ENCODE measurements at regions not wholly inside any gene's neighbourhood (a gene's known extent, or its start where the extent isn't known, plus 50 kb on each side); places are given as distances from the start of the nearest gene placed in this dataset.
"Not testable (repeated sequence)": the region's sequence is repeated elsewhere in the genome, so short reads cannot be mapped to it uniquely, and the experiment has no call there.

DNA sequence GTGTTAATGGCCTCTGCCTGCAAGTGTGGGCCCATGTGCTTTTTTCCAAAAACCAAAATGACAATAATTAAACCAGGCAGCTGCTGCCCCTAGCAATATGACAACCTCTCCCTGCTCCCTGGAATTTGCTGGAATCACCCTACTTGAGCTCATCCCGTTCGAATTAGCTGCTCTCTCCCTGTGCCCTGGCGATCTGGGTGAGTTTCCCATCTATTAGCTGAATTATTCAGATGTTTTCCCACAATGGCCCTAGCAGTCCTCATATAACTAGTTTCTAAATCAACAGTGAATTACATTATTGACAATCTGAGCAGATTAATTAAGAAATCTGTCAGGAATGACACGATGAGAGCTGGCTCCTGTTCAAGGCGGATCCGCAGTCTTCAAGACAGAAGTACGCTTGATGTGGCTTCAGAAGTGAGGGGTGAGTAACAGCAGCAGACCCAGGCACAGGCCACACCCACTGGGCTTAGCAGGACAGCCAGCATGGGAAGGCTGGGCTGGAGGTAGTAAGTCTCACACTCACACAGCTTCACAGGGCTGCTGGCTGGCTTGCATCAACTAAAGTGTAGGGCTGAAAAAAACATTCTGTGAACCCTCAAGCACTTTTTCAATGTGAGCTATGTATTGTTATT lies 366.2 kb upstream of the ID2 start:
- no peak overlapping the region for H3K27ac ChIP-seq (ENCODE audit: low read depth, low read length)
- WGBS, 3 donors: 75 to 91% (median 88%) methylated on average over 7 of the region's 7 CpGs

DNA sequence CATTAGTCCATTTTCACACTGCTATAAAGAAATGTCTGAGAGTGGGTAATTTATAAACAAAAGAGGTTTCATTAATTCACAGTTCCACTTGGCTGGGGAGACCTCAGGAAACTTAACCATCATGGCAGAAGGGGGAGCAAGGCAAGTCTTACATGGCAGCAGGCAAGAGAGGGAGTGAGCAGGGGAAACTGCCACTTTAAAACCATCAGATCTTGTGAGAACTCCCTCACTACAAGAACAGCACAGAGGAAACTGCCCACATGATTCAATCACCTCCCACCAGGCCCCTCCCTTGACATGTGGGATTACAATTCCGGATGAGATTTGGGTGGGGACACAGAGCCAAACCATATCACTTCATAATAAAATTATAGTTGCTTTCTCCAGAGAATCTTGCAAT lies 365.5 kb upstream of the ID2 start:
- no peak overlapping the region for H3K27ac ChIP-seq (ENCODE audit: low read depth, low read length)
- WGBS, 3 donors: 46 to 57% (median 50%) methylated on average over 1 of the region's 1 CpG

DNA sequence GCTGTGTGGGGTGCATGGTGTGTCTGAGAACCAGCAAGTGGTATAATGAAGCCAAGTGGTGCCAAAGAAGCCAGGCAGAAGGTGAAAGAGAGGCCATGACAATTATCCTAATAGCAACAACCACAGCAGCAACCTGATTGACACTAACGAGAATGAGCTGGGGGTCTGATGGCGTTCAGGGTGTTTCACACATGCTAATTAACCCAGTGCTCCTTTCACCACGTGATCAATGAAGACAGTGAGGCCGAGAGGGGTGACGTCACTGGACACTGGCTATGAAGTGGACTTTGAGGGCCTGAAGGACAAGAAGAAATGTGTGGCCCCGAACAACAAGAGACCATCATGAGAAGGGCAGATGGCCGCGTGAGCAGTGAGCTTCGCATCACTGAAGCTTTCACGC lies 364.4 kb upstream of the ID2 start:
- no peak overlapping the region for H3K27ac ChIP-seq (ENCODE audit: low read depth, low read length)
- 83 to 89% (median 85%) methylated on average over 10 of the region's 10 CpGs for WGBS, 3 donors

DNA sequence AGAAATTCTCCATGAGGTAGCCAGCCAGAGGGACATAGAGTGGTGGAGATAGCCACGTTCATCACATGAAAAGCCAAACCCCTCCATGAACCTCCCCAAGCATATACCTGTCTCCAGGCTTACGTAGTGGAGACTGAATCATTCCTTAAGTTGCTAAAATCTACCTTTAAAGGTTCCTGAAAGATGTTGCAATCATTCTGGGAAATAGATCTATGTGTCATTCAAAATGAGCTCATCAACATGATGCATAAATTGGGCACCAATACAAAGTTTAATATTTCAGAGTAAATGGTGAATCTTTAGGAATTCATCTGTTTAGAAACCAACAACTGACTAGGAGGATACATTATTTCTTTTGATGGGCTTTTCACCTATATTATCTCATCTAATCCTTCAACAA lies 362.6 kb upstream of the ID2 start:
- H3K27ac ChIP-seq (ENCODE audit: low read depth, low read length): no peak overlapping the region

DNA sequence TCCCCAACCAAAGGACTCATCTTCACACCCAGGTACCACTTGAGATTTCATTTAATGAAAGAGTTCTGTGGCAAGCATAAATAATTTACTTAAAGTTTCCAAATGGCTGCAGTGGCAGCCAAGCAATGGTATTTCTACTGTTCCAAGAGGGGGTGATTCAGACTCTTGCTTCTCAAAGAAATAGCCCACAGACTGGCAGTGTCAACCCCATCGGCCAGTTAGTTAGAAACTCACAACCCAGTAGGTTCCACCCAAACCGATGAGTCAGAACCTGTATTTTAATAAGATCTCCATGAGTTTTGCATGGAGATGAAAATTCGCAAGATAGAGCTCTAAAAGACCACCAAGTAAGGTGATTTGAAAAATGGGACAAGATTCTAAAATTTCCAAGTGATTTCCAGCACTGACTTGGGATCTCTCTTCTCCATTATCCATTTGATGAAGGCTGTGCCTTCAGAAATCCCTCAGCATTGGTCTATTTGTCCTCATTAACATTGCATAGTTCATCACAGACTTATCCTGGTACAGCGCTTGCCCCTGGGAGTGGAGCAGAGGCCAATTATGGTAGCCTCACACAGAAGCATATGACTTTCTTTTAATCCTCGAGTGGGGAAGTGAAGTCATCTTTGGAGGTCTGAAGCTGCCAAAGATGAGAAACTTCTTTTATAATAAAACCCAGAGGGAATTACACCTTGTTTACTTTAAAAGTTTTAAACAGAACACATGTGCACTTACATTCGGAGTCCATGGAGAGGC lies 361.4 kb upstream of the ID2 start:
- no peak overlapping the region for H3K27ac ChIP-seq (ENCODE audit: low read depth, low read length)
- 81 to 86% (median 86%) methylated on average over 6 of the region's 6 CpGs for WGBS, 3 donors

More for the DNA sequence above, 362.6 kb upstream of the ID2 start:
- WGBS, 3 donors: 61 to 91% (median 63%) methylated on average over 2 of the region's 2 CpGs

DNA sequence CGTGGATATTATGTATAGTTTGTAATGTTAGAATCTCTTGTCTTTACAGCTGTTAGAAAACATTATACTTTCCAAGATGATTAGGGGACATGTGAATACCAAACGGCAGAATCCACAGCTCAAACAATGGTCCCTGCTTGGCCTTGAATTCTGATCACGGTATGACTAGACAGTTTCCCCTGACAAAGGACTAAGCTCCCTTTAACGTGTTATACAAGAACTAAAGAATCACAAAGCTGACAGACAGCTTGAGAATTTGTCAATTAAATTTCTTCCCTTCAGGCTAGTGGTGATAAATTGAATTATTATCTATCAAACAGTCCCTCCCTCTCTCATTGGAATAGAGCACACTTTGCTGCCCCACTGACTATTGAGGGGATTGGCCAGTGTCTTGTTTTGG lies 359.2 kb upstream of the ID2 start:
- no peak overlapping the region for H3K27ac ChIP-seq (ENCODE audit: low read depth, low read length)
- WGBS, 3 donors: 66 to 84% (median 80%) methylated on average over 4 of the region's 4 CpGs

DNA sequence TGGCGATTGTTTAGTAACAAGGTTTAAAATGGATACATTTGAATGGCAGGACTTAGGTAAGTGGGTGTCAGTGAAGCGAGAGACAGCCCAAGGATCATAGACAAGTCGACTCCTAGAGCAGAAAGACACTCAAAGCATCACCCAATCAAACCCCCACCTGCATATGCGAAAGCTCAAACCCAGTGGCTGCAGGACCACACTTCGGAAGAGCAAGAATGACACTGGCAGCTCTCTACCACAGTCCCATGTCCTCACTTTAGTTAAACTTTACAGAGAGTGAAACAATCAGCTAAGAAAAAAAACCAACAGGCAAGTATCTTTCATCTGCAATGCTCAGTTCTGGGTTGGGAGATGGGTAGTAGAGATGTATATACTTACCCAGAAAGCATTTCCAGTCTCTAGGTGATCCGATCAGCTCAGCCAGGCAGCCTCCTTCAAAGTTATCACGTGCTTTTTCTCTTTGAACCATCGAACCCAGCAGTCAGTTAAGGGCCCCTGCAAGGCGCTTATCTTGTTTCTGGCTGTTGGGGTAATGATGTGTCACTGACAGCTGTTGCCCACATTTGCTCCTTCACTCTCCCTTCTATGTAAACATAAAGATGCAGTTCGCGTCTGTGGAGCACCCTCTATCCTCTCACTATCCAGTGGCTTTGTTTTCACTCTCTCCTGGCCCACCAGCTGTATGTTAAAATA lies 357.5 kb upstream of the ID2 start:
- 56 to 70% (median 67%) methylated on average over 11 of the region's 11 CpGs for WGBS, 3 donors

DNA sequence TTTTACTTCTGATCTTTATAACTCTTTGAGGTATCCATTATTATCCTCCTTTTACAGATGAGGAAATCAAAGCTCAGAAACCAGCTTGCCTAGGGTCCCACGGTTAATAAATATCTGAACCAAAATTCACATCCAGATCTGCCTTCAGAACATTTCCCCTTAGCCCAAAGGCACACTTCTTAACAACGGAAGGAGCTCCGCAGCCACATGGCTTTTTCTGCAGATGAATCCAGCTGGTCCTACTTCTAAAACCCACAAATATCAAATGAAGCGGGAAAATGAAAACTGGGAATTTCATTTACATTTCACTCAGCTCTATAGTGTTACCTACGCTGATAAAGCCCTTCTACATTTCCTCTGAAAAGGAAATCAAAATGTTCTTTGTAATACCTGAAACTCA lies 357.0 kb upstream of the ID2 start:
- H3K27ac ChIP-seq (ENCODE audit: low read depth, low read length): no peak overlapping the region
- 81 to 93% (median 91%) methylated on average over 5 of the region's 5 CpGs for WGBS, 3 donors

More for the DNA sequence above, 357.5 kb upstream of the ID2 start:
- H3K27ac ChIP-seq (ENCODE audit: low read depth, low read length): no peak overlapping the region

DNA sequence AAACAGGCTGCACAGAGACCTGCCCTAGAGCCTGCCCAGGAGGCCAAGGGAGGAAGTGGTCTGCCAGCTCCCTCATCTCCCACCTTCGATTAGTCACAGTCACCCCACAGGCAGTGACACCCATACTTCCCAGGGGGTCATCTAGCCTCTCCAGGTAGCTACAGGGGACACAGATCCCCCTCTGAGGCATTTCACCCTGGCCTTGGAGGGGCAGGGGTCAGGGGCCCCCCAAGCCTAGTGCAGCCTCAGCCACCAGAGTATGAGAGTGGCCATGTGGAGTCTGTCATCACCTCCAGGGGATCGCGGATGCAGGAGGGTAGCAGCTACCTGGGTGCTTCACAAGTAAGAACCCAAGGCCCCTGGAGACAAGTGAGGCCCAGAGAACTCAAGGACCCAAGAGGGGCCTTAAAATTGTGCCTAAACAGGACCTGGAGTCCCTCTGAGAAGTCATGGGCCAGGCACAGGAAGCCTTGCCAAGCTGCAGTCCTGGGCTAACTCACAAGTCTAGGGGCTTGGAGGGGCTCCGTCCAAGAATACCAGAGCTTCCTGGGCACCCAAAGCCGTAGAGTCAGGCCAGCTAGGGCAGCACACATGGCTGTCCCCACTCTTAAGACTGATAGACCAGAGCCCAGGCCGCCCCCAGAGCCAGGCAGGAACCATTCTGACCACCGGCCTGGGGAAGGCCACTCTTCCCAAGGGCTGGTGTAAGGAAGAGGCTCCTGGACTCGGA lies 354.3 kb upstream of the ID2 start:
- no peak overlapping the region for H3K27ac ChIP-seq (ENCODE audit: low read depth, low read length)
- WGBS, 3 donors: 92 to 97% (median 93%) methylated on average over 8 of the region's 8 CpGs

DNA sequence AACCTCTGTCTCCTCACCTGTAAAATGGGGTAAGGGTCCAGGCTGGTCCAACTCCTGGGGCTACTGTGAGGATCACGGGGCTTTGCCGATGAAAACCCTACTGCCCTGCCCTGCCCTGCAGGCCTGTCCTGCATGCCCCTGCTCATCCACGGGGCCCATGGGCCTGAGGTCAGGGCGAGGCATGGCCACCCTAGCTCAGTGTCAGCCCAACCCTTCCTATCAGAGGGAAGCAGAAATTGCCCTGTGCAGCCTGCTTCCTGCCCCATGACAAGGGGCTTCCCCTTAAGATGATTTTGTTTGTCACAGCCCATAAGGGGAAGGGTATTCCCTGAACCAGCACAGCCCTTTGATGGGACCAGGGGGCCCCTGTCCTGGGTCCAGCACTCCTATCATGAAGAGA lies 353.6 kb upstream of the ID2 start:
- H3K27ac ChIP-seq (ENCODE audit: low read depth, low read length): no peak overlapping the region
- 49 to 91% (median 65%) methylated on average over 4 of the region's 4 CpGs for WGBS, 3 donors

DNA sequence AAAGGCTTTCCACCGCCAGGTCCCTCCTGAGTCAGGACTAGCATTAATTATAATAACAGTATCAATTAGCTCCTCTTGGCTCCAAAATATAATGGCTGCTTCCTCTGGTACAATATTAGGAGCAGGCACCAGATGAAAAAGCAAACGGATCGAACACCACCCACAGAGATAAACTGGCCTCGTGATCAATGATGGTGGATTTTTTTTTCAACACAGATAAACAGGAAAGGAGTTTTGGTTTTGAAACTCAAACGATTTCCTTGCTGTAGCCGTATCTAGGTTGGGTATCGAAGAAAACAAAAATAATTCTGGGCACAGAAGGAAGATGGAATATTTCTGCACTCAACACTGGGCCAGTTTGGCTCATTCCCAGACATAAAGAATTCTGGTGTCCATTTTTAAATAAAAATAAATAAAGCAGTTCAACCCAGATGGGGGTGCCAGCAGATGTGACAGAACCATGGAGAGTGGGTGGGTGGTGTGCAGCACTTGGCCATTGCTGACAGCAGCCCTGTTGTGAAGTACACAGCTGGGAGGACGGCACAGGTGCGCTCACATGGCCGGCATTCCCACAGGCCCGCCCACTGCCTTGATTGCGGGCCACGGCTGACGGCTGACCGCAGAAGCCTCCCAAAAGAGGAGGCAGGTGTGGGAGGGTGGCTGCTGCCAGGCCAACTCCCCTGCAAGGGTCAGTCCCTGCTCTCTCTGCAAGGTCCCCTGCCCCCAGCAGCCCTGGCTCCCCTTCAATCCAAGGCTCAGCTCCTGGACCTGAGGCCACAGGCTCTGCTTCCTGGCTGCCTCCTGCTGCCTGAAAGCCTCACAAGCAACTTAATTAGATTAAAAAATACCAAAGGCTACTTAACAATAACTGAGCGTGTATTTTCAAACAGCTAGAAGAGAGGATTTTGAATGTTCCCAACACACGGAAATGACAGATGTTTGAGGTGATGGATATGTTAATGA lies 351.9 kb upstream of the ID2 start:
- 55 to 62% (median 62%) methylated on average over 13 to 17 of the region's 17 CpGs for WGBS, 3 donors
- no peak overlapping the region for H3K27ac ChIP-seq (ENCODE audit: low read depth, low read length)

DNA sequence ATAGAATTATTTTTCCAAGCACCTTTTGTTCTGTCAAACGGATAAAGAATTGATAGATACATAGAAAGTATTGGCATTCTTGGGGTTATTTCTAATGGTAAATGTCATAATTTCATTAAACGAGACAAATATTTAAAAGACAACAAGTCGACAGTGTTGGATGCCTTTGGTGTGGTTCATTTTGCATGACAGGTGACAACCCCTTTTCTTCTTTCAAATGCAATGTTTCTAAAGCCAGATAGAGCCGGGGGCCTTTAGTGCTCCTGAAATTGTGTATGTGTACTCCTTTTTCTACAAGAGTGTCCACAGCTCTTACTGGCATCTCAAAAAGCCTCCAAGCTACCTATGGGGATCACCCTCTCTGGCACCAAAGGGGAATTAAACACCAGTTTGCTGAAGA lies 350.8 kb upstream of the ID2 start:
- WGBS, 3 donors: 66 to 95% (median 78%) methylated on average over 4 of the region's 4 CpGs
- H3K27ac ChIP-seq (ENCODE audit: low read depth, low read length): no peak overlapping the region

DNA sequence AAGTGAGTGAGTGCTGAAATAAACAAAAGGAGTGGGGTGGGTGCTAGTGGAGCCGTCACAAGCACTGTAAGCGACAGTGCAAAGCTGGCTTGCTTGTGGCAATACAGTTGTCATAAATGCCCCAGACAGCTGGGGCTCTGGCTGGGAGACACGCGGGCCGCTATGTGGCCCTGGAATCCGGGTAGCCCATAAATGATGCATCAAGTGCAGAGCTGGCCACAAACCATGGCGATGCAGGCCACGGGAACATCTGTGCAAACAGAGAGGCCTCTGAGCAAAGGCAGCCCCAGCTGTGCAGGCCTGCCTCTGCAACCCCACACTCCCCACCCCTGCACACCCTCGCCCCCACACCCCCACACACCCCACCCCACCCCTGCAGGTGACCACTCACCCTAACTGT lies 349.2 kb upstream of the ID2 start:
- no peak overlapping the region for H3K27ac ChIP-seq (ENCODE audit: low read depth, low read length)
- WGBS, 3 donors: 91 to 93% (median 91%) methylated on average over 9 of the region's 9 CpGs

DNA sequence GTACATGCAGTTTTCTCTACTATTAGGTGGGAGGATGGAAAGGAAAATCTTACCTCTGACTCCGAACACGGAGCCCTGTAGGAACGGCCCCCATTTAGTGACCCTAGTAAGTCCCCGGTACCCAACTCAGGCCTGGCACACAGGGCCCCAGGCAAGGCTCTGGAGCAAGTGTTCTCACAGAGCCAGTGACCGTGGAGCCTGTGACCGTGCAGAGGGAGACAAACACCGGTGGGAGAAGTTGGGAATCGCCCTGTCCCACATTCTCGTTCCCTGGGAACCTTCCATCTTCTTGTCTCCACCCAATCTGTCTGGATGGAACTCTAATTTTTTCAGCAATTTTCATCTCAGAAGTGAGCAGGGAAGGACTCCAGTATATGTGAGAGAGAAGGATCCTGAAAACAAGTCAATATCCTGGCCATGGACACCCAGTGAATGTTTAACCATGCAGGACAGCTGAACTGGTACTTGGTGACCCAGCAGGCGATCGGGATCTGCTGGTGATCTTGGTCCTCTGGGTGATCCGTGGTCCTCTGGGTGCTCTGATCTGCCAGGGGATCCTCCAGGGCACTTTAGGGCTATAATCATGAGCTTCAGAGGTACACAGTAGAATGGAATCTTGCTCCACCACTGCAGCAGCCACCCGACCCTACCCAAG lies 348.6 kb upstream of the ID2 start:
- H3K27ac ChIP-seq (ENCODE audit: low read depth, low read length): no peak overlapping the region
- WGBS, 3 donors: 92 to 96% (median 93%) methylated on average over 13 of the region's 13 CpGs

DNA sequence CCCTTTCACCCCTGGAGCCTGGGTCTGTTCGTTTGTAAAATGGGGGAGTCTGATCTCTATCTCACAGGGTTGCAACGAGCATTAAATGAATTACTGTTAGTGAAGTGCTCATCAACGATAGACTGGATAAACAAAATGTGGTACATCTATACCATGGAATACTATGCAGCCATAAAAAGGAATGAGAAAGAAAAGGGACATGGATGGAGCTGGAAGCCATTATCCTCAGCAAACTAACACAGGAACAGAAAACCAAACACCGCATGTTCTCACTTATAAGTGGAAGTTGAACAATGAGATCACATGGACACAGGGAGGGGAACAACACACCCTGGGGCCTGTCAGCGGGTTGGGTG lies 348.0 kb upstream of the ID2 start:
- WGBS, 3 donors: 83 to 94% (median 87%) methylated on average over 5 of the region's 5 CpGs
- not testable (repeated sequence) for H3K27ac ChIP-seq (ENCODE audit: low read depth, low read length)

DNA sequence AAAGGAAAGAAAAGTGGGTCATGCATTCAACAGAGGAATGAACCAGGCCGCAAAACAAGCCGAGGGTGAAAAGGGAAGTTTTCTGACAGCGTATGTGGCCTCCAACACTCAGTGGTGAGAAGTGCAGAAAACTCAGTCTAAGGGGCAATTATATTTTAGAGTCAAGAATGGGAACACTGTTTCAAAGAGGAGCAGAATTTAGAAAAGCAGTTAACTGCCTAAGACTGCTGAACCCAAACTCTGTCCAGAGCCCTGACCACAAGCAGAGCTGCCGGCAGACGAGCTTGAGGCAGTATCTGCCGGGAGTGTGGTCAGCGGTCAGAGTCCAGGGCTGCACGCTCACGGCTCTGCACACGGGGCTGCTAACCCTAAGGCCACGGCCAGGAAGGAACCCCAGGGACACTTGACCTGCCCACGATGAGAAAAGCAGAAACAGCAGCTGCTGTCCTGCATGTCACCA lies 347.0 kb upstream of the ID2 start:
- 57 to 84% (median 73%) methylated on average over 12 of the region's 12 CpGs for WGBS, 3 donors

DNA sequence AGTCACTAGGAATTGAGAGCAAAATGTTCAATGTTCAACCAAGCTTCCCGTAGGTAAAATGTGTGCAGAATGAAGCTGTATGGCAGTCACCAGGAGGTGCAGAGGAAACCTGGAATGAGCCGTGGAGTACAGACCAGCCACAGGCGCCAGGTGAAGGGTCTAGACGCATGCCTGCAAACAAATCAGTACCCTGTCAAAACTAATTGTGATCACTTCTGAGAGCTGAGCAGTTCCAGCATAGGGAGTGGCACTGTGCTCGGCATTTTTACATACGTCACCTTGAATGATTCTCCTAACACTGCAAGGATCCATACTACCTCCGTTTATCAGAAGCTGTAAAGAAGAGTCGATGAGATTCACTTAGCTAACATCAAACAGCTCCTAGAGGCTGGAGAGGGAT lies 346.1 kb upstream of the ID2 start:
- WGBS, 3 donors: 90 to 95% (median 94%) methylated on average over 8 of the region's 8 CpGs
- no peak overlapping the region for H3K27ac ChIP-seq (ENCODE audit: low read depth, low read length)

More for the DNA sequence above, 347.0 kb upstream of the ID2 start:
- no peak overlapping the region for H3K27ac ChIP-seq (ENCODE audit: low read depth, low read length)

Measured in adipose tissue (tissue), 3 donors.